Glutamatergic neuron (in vitro differentiated cells): ENCODE measurements at regions not wholly inside any gene's neighbourhood (a gene's known extent, or its start where the extent isn't known, plus 50 kb on each side); places are given as distances from the start of the nearest gene placed in this dataset.

Experiments used
- DNase-seq: peaks from one replicate; pipeline ENCODE4 v3.0.0; 2022
- H3K27ac Mint-ChIP-seq: one replicate; pipeline ENCODE4 v1.8.0; 2020; ENCODE audit warnings: mild to moderate bottlenecking, mixed read lengths, inconsistent platforms; ENCODE audit not compliant: unreplicated experiment
- H3K27me3 Mint-ChIP-seq: one replicate; pipeline ENCODE4 v1.8.0; 2020; ENCODE audit warnings: mild to moderate bottlenecking, moderate library complexity, mixed read lengths, inconsistent platforms; ENCODE audit not compliant: unreplicated experiment
- H3K36me3 Mint-ChIP-seq: one replicate; pipeline ENCODE4 v1.8.0; 2020; ENCODE audit warnings: mild to moderate bottlenecking, mixed read lengths, inconsistent platforms; ENCODE audit not compliant: unreplicated experiment
- H3K4me1 Mint-ChIP-seq: one replicate; pipeline ENCODE4 v1.8.0; 2020; ENCODE audit warnings: mild to moderate bottlenecking, low read depth, mixed read lengths, inconsistent platforms; ENCODE audit not compliant: unreplicated experiment
- H3K4me3 Mint-ChIP-seq: one replicate; pipeline ENCODE4 v1.8.0; 2020; ENCODE audit warnings: mild to moderate bottlenecking, mixed read lengths, inconsistent platforms; ENCODE audit not compliant: unreplicated experiment
- H3K9me3 Mint-ChIP-seq: one replicate; pipeline ENCODE4 v1.8.0; 2020; ENCODE audit warnings: mild to moderate bottlenecking, moderate library complexity, mixed read lengths, inconsistent platforms; ENCODE audit not compliant: unreplicated experiment
- TF ChIP-seq, protein P1 (sequence below): fragments of 200-600 bp; sonication (generic); IDR thresholded peaks from one replicate; pipeline ENCODE4 v1.5.0; 2021; ENCODE audit not compliant: partially characterized antibody, unreplicated experiment

DNA sequence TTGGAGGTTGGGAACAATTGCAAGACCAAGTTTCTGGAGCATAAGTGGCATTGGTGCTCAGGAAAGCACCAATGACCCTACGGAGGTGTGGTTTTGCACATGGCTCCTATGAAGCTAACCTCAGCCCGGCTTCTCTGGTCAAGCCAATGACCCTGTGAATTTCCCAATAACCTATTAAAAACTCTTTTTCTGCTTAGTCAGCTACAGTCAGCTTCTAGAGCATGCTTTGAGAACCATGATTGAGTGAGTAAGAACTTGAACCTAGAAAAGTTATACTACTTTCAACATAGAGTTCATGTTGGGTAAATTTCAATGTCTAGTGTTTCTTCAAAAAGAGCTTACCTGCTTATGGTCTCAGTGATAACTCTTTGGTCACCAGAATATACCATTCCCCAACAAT, 163.2 kb downstream of the RSL24D1 start:
- Mint-ChIP-seq H3K27ac (no peak overlapping the region), H3K9me3 (no peaks in the 10 kb centered on the region), H3K4me1 (no peaks in the 10 kb centered on the region), H3K36me3 (no peaks in the 10 kb centered on the region), H3K4me3 (no peak overlapping the region), H3K27me3 (no peaks in the 10 kb centered on the region)
- no peak for DNase-seq
- TF ChIP-seq, protein P1, sequence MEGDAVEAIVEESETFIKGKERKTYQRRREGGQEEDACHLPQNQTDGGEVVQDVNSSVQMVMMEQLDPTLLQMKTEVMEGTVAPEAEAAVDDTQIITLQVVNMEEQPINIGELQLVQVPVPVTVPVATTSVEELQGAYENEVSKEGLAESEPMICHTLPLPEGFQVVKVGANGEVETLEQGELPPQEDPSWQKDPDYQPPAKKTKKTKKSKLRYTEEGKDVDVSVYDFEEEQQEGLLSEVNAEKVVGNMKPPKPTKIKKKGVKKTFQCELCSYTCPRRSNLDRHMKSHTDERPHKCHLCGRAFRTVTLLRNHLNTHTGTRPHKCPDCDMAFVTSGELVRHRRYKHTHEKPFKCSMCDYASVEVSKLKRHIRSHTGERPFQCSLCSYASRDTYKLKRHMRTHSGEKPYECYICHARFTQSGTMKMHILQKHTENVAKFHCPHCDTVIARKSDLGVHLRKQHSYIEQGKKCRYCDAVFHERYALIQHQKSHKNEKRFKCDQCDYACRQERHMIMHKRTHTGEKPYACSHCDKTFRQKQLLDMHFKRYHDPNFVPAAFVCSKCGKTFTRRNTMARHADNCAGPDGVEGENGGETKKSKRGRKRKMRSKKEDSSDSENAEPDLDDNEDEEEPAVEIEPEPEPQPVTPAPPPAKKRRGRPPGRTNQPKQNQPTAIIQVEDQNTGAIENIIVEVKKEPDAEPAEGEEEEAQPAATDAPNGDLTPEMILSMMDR: no peak

DNA sequence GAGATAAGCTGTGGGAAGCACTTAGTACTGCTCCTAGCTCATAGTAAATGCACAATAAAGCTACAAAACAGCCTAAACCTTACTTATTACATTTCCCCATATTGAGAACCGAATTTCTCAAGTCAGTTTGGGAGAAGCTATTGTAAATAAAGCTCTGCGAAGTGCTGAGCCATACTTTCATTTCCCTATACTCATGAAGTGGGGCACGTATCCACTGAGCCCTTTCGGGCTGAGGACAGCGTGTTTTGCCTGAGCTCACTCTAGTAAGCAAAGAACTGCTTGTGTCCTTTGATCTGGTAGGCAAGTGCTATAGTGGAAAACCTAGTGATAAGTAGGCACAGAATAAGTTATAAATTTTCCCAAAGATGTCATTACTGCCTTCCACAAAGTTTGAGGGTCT, 165.0 kb downstream of the RSL24D1 start:
- Mint-ChIP-seq H3K9me3 (no peaks in the 10 kb centered on the region), H3K27ac (no peak overlapping the region), H3K4me1 (no peaks in the 10 kb centered on the region), H3K36me3 (no peaks in the 10 kb centered on the region), H3K27me3 (no peaks in the 10 kb centered on the region), H3K4me3 (no peak overlapping the region)
- no peak for DNase-seq
- TF ChIP-seq, protein P1: no peak

DNA sequence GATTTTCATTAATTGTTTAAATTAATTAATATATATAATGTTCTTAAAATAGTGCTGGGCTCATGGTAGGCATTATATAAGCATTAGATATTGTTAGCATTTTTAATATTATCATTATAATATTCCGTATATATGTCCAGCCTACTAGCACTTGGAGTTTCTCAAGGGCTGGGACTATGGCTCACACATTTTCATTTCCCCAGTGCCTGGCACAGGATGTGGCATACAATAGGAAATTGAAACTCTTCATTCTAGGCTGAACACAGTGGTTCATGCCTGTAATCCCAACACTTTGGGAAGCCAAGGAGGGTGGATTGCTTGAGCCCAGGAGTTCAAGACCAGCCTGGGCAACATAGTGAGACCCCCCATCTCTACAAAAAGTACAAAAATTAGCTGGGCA, 170.4 kb downstream of the RSL24D1 start:
- no peaks in the 10 kb centered on the region for H3K4me1 Mint-ChIP-seq
- TF ChIP-seq, protein P1: no peak
- H3K4me3 Mint-ChIP-seq: no peak overlapping the region
- no peaks in the 10 kb centered on the region for H3K36me3 Mint-ChIP-seq
- no peak overlapping the region for H3K27ac Mint-ChIP-seq
- H3K27me3 Mint-ChIP-seq: no peaks in the 10 kb centered on the region
- H3K9me3 Mint-ChIP-seq: no peaks in the 10 kb centered on the region
- DNase-seq: no peak

DNA sequence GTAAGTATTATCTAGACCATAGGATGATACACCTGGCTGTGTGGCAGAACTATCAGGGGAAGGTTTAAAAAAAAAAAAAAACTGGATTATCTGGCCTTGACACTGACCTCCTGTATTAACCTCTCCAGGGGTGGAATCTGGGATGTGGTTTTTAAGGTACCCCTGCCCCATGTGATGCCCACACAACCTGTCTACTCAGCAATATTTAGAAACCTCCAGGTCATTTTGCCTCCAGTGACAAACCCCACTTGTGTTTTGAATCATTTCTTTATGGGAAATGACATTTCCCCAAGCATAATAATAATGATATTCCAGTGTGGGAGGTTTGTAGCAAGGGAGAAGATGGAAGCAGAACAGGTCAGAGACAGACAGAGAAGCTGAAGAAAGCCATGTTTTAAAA, 179.1 kb downstream of the RSL24D1 start:
- peaks cover 2% of the 10 kb centered on the region for H3K9me3 Mint-ChIP-seq

DNA sequence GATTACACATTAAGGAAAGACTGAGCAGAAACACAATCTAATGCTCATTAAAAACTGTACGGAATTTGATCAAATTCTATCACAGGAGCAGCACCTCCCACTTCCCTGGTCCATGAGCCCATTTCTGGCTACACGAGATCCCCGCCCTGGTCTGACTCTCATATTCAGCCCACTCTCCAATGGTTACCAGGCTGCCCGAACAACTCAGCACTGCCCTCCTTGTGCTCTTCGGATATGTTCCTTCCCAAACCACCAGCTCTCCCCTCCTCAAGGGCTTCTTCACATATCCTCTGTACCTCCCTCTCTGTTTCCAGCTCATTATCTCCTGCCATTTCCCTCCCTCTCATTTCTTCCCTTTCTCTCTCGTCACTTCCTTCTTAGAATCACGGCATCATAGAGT, 180.5 kb downstream of the RSL24D1 start:
- DNase-seq: no peak
- Mint-ChIP-seq H3K27ac (no peak overlapping the region), H3K4me3 (no peak overlapping the region), H3K36me3 (no peaks in the 10 kb centered on the region), H3K9me3 (peaks cover 2% of the 10 kb centered on the region), H3K27me3 (no peaks in the 10 kb centered on the region), H3K4me1 (no peaks in the 10 kb centered on the region)
- TF ChIP-seq, protein P1: no peak

More for the DNA sequence above, 179.1 kb downstream of the RSL24D1 start:
- no peak for DNase-seq
- H3K4me1 Mint-ChIP-seq: no peaks in the 10 kb centered on the region
- H3K27ac Mint-ChIP-seq: no peak overlapping the region
- H3K36me3 Mint-ChIP-seq: no peaks in the 10 kb centered on the region
- H3K27me3 Mint-ChIP-seq: no peaks in the 10 kb centered on the region
- TF ChIP-seq, protein P1: no peak
- no peak overlapping the region for H3K4me3 Mint-ChIP-seq
